ENCODE measurements at regions not wholly inside any gene's neighbourhood (a gene's known extent, or its start where the extent isn't known, plus 50 kb on each side); places are given as distances from the start of the nearest gene placed in this dataset.
"Not testable (repeated sequence)": the region's sequence is repeated elsewhere in the genome, so short reads cannot be mapped to it uniquely, and the experiment has no call there.

DNA sequence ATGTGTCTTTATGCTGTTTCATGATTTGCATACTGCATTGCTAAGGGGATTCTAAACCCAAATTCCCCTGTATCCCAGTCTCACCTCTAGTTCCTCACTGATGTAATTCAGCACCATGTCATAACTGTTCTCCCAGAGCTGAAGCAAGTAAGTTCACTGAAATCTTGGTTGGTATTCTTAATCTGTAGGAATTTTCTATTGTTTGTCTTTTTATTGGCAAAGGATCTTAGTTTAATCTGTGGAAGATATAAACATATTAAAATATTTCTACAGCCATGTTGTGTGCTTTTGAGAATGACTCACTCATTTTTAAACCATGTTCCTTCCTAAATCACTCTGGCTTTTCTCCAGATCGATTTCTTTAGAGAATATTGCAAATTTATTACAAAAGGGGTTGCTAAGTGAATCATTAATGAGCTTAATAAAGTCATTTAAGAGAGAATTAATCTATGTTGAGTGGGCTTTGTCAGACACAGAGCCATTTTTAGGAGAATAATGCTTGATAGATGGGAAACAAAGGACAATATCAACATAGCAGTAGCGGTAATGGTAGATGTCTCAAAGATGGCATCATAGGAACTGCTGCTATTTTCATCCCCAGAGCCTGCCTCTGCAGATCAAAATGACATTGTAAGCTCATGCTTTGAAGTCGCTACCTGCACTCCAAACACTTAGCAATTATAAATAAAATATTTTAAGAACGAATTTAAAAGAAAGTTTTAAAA lies 110.0 kb downstream of the ENC1 start:
- no peak for DNase-seq

DNA sequence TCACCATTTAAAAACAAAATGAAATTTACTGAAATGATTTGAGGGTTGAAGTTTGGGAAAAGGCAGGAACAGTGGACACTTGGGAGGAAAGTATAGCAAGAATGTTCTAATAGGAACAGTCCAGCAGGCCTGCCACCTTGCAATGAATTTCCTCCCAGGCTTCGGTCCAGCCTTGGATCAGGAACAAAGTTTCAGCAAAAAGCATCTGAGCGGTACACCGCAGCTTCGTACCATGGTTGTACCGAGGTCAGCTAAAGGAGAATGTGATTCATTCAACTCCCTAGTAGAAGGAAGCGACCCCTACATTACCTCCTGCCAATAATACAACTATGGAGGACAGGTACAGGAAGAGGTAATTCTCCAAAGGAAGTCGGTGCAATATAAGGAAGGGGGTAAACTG lies 111.4 kb downstream of the ENC1 start:
- DNase-seq, result no peak

DNA sequence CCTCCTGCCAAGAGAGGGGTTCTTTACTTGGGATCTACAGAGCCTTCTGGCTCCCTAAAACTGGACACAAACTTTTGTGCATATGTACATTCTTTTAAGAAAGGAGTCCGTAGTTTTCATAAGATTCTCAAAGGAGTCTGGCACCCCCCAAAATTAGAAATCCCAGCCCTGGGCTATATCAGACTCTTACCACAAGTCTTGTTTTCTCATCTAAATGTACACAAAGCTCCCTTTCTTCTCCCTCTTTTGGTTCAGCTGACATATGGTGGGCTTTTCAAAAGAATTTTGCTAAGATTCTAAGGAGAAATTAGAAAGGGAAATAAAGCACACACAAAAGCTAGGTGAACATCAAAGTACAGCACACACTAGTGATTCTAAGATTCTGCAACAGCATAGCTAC lies 114.4 kb downstream of the ENC1 start:
- DNase-seq, result no peak

DNA sequence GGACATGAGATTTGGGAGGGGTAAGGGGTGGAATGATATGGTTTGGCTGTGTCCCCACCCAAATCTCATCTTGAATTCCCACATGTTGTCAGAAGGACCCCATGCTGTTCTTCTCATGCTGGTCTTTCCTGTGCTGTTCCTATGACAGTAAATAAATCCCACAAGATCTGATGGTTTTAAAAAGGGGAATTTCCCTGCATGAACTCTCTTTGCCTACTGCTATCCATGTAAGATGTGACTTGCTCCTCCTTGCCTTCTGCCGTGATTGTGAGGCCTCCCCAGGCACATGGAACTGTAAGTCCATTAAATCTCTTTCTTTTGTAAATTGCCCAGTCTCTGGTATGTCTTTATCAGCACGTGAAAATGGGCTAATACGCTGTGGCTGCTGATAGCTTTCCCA lies 115.8 kb downstream of the ENC1 start:
- DNase-seq, result not testable (repeated sequence)

DNA sequence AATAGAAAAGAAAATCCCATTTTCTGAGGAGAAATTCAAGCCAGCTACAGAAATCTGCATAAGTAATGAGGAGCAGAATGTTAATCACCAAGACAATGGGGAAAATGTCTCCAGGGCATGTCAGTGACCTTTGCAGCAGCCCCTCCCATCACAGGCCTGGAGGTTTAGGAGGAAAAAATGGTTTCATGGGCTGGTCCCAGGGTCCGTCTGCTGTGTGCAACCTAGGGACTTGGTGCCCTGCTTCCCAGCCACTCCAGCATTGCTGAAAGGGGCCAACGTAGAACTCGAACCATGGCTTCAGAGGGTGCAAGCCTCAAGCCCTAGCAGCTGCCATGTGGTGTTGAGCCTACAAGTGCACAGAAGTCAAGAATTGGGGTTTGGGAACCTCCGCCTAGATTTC lies 116.8 kb downstream of the ENC1 start:
- DNase-seq, result not testable (repeated sequence)

DNA sequence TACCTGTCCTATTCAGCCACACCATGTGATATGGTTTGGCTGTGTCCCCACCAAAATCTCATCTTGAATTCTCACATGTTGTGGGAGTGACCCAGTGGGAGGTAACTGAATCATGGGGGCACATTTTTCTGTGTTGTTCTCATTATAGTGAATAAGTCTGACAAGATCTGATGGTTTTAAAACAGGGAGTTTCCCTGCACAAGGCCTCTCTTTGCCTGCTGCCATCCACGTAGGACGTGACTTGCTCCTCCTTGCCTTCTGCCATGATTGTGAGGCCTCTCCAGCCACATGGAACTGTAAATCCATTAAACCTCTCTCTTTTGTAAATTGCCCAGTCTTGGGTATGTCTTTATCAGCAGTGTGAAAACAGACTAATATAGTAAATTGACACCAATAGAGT lies 117.7 kb downstream of the ENC1 start:
- DNase-seq, result not testable (repeated sequence)

DNA sequence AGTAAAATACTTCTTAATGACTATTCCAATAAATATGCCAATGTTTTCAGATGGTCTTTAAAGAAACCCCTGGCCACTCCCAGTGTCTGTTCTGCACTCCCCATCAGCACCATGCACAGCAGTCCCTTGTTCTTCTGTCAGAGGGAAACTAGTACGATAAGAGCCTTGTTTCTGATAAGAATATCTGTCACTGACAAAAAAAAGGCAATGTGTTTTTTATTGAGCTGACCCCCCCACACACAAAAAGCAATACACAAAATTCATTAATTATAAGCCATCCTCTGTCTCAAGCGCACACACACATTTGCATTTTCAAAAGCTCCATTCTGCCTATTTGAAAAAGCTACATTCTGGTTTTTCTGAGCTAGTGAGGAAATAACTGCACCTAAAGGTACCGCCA lies 119.1 kb downstream of the ENC1 start:
- no peak for DNase-seq

DNA sequence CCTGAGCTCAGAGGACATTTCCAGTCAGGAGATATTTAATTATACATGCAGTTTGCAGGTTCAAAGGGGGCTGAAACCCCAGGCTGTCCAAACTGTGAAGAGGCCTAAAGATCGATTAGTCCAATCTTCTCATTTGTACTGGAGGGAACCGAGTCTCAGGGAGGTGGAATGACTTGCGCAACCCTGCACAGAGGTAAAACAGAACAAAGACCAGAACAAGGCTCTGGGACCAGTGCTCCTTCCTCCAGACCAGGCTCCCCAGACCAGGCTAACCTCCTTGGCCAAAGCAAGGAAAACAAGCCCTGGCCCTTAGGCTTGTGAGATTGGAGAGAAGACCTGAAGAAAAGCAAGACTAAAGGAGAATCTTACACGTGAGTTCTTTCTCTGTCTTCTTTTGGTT lies 120.8 kb downstream of the ENC1 start:
- no peak for DNase-seq

DNA sequence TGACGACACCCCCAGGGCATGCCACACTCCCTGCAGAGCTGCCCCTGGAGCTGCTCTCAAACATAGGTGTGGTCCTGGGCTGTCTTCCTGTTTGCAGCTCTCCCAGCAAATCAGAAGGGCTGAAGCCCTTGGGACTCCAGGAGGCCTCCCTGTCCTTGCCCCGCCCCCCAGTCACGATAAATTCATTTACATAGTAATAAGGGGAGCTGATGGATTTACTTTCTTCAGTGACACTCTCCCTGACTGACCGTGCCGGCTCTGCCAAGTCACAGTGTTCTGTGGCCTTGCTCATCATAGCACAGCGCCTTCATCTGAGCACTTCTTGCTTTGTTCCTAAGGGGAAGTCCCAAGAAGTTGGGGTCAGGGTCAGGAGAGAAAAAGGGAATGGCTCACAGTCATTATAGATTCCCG lies 121.4 kb downstream of the ENC1 start:
- DNase-seq, result no peak

DNA sequence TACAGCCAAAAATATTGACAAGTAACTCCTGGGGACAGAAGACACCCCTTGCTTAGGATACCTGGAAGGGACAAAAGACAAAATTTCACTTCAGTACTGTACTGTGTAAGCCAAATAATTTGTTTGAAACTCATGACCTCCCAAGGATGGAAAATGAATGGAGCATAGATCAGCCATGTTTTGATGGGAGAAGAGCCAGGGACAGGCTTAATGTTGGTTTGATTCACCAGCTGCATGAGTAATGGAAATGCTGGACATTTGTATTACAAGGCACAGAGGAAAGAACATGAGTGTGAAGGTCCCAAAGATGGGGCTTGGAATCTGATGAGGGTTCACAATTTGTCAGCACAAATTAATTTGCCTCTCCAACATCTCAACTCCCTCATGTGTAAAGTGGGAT lies 122.8 kb downstream of the ENC1 start:
- DNase-seq, result no peak

DNA sequence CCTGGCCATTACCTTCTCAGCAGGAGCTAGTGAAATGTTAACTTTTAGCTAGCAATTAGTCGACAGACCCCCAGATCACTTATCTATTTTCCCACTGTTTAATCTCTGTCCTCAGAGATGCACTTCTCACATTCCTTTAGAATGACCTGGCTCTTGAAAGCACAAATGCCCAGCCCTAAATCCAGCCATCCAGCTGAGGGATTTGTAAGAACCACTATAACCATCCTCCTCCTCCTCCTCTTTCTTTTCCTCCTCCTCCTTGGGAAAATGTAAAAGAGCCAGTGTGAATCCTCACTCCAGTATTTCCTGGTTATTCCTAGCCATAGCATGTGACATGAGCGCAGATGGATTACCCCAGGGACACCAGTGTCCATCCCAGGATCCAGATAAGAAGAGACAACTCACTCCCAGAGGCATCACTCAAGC lies 124.3 kb downstream of the ENC1 start:
- no peak for DNase-seq

DNA sequence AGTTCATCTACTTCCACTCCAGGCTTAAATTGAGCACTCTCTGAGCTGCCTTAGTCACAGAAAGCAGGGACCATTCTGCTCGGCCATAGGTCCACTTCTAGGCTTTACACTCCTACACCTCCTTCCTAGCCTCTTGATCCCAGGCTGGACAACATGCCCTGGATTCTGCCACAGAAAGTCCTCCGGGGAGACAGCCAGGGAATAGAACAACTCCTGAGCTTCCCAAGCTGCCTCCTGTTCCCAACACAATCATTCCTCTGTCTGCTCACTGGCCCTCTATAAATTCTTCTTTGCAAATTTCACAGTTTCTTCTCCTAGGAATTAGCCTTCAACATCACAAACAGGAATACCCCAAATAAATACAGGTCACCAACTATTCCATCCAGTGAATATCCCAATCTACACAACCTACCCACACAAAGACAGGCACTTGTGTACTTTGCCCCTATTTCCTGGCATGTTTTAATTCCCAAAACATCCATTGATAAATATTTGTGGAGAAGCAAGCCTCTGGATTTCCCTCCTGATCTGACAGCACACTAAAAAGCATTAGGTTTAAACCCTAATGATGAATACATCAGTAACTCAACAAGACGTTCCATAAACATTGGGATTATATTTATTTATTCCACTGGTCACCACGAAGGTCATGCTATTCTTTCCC lies 125.5 kb downstream of the ENC1 start:
- DNase-seq, result no peak

DNA sequence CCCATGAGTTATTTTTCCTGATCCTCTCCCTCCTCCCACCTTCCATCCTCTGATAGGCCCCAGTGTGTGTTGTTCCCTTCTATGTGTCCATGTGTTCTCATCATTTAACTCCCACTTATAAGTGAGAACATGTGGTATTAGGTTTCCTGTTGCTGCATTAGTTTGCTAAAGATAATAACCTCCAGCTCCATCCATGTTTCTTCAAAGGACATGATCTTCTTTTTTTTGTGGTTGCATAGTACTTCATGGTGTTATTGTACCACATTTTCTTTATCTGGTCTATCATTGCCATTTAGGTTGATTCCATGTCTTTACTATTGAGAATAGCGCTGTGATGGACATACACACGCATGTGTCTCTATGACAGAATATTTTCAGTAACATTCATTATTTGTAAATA lies 128.8 kb downstream of the ENC1 start:
- not testable (repeated sequence) for DNase-seq

DNA sequence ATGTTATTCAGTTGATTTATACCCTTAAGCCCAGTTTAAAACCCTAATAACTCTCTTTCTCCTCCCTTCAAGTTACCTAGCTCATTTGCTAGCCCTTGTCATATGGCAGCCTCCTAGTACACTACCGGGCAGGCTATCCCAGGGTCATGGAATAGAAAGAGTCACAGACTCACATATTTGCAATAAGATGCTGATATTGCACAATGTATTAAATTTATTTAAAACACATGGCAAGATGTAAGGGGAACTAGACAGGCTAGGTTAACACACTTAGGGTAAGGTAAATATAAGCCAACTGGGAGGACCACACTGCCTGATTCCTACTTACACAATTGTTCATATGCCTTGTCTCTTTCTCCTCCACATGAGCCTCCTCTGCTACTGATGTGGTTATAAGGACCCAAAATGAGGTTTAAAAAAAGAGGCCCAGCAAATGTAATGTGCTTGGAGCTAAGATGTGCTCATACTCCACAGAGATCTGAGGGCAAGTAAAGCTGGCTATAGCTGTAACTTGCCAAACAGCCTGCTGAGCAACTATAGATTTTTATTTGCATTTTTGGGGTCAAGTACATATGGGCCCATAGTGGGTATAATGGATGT lies 130.0 kb downstream of the ENC1 start:
- DNase-seq, result no peak

DNA sequence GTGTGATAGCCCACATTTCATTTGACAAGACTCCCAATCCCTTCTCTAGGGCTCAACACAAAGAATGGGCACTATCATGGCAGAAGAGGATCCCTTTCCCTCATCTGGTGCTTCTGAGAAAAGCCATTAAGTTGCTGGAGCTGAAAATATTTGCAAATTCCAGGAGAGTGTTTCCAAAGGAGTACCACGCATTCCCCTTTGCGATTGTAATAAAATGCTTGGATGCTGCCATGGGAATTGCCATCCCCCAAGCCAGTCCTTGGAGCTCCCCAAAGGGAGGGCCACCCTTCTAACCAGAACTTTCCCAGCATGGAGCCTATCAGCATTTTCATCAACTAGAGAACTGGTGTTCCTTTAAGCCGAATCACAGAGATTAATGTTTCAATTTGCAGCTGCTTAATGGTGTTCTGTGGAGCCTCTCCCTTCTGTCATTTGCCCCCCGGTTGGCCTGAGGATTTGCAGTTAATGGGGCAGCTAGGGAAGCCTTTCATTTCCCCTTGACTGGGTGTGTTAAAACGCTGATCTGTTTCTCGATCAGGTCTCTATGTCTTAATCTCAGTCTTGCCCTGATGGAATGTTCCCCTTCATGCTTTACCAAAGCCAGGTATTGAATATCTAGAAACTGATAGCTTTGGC lies 133.0 kb downstream of the ENC1 start:
- no peak for DNase-seq

DNA sequence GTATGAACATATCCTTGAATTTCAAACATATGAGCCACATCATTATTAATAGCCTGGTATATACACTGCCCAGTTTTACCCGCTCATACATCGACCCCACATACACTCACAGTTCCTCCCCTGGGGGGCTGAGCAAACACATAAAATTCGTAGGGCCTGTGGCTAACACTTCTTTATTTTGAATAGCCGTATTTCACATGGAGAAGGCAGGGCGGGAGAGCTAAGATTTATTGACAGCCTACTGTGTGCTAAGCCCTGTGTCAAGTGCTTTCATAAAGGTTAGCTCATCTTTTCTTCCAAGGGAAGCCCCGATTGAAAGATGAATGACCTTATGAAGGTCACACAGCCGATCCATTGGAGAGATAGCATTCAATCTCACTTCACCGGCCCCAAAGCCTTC lies 134.4 kb downstream of the ENC1 start:
- no peak for DNase-seq

DNA sequence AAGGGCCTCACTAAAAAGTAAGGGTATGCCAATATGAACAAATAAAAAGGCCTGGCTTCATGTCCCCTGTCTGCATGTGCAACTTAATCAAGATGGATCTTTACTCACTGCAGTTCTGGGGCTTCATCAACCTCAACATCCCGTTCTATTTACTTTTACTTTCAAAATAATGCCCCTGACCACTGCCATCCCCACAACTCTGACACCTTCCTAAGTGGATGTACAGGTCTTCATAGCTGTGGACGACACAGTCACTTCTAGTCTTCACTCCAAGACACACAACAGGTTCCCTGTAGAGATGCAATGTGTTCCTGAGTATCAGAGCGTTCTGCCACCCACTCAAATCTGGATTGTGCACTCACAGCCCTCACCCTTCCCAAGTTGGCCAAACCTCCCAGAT lies 136.1 kb downstream of the ENC1 start:
- no peak for DNase-seq

DNA sequence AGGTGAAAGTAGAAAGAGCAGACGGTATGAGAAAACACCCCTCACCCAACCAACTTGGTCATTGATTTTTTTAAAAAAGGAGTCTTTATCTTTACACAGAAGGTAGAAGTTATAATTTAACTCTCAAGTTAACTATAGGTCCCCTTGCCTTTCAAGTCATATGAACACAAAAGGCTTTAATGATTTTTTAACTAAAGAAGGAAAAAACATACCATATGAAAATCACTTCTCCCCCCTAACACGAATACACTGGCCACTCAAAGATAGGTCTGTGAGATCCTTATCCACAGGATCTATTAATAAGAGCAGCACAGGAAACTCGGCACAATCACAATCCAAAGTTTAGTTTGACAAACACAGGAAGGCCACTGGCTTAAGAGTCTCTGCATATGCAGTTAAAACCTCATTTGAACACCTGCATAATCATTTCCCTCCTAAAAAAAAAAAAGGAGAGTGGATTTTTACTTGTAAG lies 138.0 kb downstream of the ENC1 start:
- no peak for DNase-seq

DNA sequence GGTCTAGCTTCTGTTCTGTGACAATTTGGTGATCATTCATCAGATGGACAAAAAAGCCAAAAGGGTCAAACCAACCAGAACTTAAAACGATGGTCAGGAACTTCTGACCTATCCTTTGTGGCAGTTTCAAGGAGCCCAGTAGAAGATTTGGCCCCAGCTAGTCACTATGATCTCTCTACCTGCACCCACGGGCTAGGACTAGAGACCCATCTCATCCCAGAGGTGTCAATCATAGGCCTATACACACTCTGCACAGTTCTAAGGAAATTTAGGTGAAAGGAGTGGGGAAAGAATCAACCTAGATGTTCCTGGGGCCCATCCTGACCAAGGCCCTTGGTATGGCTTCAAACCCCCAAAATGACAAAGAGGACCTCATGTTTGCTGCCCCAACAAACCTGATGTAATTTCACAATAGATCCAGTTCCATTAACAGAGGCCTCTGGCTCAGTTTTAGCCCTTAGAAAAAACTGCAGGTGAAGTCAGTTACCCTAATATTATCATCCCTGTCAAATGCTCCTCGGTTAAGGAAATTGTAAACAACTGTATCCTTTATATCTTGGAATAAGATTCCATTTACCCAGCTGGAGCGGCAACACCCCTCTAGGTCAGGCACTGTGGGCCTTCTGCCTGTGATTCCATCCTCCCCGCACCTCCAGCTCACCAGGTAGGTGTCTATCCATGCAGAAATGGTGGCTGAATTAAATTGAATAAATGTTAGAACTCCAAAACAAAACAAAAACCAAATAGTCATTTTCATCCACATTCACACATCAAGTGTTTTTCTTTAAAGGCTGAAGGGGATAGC lies 138.7 kb downstream of the ENC1 start:
- no peak for DNase-seq

DNA sequence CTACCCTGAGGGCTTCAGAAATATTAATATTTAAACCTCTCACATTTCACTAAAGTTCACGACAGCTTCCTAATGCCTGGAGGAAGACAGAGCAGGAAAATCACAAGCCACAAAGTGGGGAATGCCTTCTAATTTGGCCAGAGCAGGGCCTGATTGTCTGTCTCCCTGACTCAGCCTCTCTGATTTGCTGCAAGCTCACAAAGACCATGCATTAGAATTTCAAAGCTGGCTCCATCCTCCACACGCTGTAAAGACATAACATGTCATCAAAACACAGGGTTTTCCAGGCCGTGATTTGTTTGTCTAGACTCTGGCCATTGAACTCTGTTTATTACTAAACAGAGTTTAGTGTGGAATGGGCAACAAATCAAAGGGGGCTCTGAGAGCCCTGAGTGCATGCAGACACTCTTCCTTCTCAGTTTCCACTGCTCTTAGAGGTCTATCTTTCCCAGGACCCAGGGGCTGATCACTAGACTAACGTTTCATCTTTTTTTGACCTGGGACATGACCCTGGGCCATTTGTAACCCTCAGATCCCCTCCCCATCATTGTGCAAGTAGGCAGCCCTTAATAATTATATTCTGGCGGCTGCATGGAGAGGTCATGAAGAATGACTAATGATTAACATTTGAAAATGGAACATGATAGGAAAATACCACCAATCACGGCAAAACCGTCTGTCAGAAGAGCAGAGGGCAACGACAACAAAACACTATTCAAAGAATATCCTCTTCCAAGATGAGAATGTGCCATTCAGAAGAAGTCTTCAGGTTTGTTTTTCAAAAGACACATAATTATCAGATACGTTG lies 140.2 kb downstream of the ENC1 start:
- no peak for DNase-seq

DNA sequence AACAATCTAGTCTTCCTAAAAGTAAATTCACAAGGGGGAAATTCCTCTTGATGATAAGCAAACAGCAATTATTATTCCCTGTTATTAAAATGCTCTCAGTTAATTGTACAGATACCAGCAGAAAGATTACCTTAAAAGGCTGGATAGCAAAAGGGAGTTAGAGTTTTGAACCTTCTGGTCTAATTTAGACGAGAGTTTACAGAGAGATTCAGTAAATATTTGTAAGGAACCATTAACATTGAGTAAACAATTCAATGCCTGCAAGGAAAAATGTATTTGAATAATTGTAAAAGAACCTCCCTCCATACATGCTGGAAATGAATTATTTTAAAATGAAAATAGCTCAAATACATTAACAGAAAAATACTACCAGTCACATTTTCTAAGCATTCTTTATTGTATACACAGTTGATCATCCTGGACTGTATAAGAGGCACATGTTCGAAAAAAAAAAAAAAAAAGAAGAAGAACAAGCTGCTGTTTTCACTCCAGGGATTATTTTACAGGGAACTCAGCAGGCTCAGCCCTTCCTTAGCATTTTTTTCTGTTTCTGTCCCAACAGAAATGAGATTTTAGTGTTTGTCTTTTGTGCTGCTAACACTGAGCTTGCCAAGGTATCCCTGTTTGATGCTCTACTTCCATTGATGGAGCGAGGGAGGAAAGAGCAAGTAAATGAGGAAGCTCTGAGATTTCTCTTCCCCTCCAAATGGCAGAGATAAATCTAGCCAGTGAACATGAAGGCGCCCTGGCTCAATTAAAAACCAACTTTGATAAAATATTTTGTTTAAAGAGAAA lies 141.1 kb downstream of the ENC1 start:
- no peak for DNase-seq

Measured in inflammatory macrophage treated with lipopolysaccharide for 4 hours (primary cell).